ENCODE measurements at regions not wholly inside any gene's neighbourhood (a gene's known extent, or its start where the extent isn't known, plus 50 kb on each side); places are given as distances from the start of the nearest gene placed in this dataset.
"Not testable (repeated sequence)": the region's sequence is repeated elsewhere in the genome, so short reads cannot be mapped to it uniquely, and the experiment has no call there.

- no peak for TF ChIP-seq EZH2 (IDR thresholded peaks at IDR 0.05; ENCODE audit: borderline replicate concordance, low read depth, low read length, poor library complexity, severe bottlenecking)
- TF ChIP-seq, protein P1, sequence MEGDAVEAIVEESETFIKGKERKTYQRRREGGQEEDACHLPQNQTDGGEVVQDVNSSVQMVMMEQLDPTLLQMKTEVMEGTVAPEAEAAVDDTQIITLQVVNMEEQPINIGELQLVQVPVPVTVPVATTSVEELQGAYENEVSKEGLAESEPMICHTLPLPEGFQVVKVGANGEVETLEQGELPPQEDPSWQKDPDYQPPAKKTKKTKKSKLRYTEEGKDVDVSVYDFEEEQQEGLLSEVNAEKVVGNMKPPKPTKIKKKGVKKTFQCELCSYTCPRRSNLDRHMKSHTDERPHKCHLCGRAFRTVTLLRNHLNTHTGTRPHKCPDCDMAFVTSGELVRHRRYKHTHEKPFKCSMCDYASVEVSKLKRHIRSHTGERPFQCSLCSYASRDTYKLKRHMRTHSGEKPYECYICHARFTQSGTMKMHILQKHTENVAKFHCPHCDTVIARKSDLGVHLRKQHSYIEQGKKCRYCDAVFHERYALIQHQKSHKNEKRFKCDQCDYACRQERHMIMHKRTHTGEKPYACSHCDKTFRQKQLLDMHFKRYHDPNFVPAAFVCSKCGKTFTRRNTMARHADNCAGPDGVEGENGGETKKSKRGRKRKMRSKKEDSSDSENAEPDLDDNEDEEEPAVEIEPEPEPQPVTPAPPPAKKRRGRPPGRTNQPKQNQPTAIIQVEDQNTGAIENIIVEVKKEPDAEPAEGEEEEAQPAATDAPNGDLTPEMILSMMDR (conservative IDR thresholded peaks at IDR 0.05; ENCODE audit: low read depth, low read length), result no peak
- H3K36me3 ChIP-seq (ENCODE audit: insufficient read depth, low read length, poor library complexity, severe bottlenecking), result no peaks in the 10 kb centered on the region
- intact Hi-C loops (cut with micrococcal nuclease; ENCODE audit: unreplicated experiment), result no loop called here
- H3K4me1 ChIP-seq (ENCODE audit: insufficient read depth, low read length, poor library complexity, severe bottlenecking), result no peaks in the 10 kb centered on the region
- no peaks in the 10 kb centered on the region for H3K9me3 ChIP-seq (ENCODE audit: low read depth, low read length, poor library complexity, severe bottlenecking)
- BruUV-seq (replicated peaks), result no TSS peak
- no peak for DNase-seq (ENCODE audit: low spot score)
- H3K27me3 ChIP-seq (replicated peaks; ENCODE audit: insufficient read depth, low read depth, low read length, poor library complexity), result no peaks in the 10 kb centered on the region
- no peak overlapping the region for H3K27ac ChIP-seq (ENCODE audit: low read depth, low read length, poor library complexity, severe bottlenecking)
- POLR2A ChIA-PET (ENCODE audit: low non-redundant PET), result no interaction called here
- no peak overlapping the region for H3K4me3 ChIP-seq (ENCODE audit: low read depth, low read length, poor library complexity, severe bottlenecking)
- CTCF ChIA-PET, result no interaction called here
Observed at GRCh38 chr5:171549274-171549673, 129.8 kb downstream of the FGF18 start.

- H3K27ac ChIP-seq (ENCODE audit: low read depth, low read length, poor library complexity, severe bottlenecking); CTCF ChIA-PET; POLR2A ChIA-PET (ENCODE audit: low non-redundant PET); DNase-seq (ENCODE audit: low spot score); H3K9me3 ChIP-seq (ENCODE audit: low read depth, low read length, poor library complexity, severe bottlenecking); BruUV-seq (replicated peaks); H3K4me1 ChIP-seq (ENCODE audit: insufficient read depth, low read length, poor library complexity, severe bottlenecking); intact Hi-C loops (cut with micrococcal nuclease; ENCODE audit: unreplicated experiment); H3K4me3 ChIP-seq (ENCODE audit: low read depth, low read length, poor library complexity, severe bottlenecking); H3K36me3 ChIP-seq (ENCODE audit: insufficient read depth, low read length, poor library complexity, severe bottlenecking): not testable (repeated sequence)
- peaks cover 11% of the 10 kb centered on the region for H3K27me3 ChIP-seq (replicated peaks; ENCODE audit: insufficient read depth, low read depth, low read length, poor library complexity)
Observed at GRCh38 chr5:171553817-171554216, 134.4 kb downstream of the FGF18 start.

DNA sequence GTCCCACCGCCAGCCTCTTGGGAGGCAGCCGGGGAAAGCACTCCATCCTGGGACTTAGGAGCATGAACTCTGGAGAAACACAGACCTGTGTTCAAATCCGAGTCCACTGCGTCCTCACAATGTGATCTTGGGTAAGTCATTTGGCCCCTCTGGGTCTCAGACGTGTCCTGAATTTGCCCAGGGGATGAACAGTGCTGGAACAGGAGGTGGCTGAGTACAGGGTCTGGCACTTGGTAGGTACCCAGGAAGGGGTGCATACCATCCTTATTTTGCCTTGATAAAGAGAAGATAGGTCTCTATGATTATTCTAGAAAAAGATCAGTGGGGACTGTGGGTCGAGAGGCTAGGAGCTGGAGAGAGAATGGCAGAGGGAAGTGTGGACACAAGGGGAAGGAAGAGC lies 135.7 kb downstream of the FGF18 start:
- ChIA-PET CTCF (no interaction called here), POLR2A (ENCODE audit: low non-redundant PET) (no interaction called here)

GRCh38 chr5:171562822-171563221 lies 143.4 kb downstream of the FGF18 start:
- TF ChIP-seq, protein P1 (conservative IDR thresholded peaks at IDR 0.05; ENCODE audit: low read depth, low read length), result no peak
- no peak for TF ChIP-seq EZH2 (IDR thresholded peaks at IDR 0.05; ENCODE audit: borderline replicate concordance, low read depth, low read length, poor library complexity, severe bottlenecking)
- DNase-seq (ENCODE audit: low spot score), result no peak
- CTCF ChIA-PET, result no interaction called here
- Histone ChIP-seq H3K36me3 (ENCODE audit: insufficient read depth, low read length, poor library complexity, severe bottlenecking) (no peaks in the 10 kb centered on the region), H3K27me3 (replicated peaks; ENCODE audit: insufficient read depth, low read depth, low read length, poor library complexity) (peaks cover 13% of the 10 kb centered on the region), H3K9me3 (ENCODE audit: low read depth, low read length, poor library complexity, severe bottlenecking) (no peaks in the 10 kb centered on the region), H3K4me1 (ENCODE audit: insufficient read depth, low read length, poor library complexity, severe bottlenecking) (no peaks in the 10 kb centered on the region), H3K4me3 (ENCODE audit: low read depth, low read length, poor library complexity, severe bottlenecking) (no peak overlapping the region), H3K27ac (ENCODE audit: low read depth, low read length, poor library complexity, severe bottlenecking) (no peak overlapping the region)
- no TSS peak for BruUV-seq (replicated peaks)
- POLR2A ChIA-PET (ENCODE audit: low non-redundant PET), result interaction anchor here (0.6 kb wide), 1 partner anchor 953 kb away, joined by 3 read pairs; no protein-coding TSS in a partner anchor
- intact Hi-C loops (cut with micrococcal nuclease; ENCODE audit: unreplicated experiment), result no loop called here

More for the DNA sequence above, 135.7 kb downstream of the FGF18 start:
- no TSS peak for BruUV-seq (replicated peaks)
- Histone ChIP-seq H3K27ac (ENCODE audit: low read depth, low read length, poor library complexity, severe bottlenecking) (no peak overlapping the region), H3K36me3 (ENCODE audit: insufficient read depth, low read length, poor library complexity, severe bottlenecking) (no peaks in the 10 kb centered on the region), H3K4me1 (ENCODE audit: insufficient read depth, low read length, poor library complexity, severe bottlenecking) (no peaks in the 10 kb centered on the region), H3K27me3 (replicated peaks; ENCODE audit: insufficient read depth, low read depth, low read length, poor library complexity) (peaks cover 14% of the 10 kb centered on the region), H3K9me3 (ENCODE audit: low read depth, low read length, poor library complexity, severe bottlenecking) (no peaks in the 10 kb centered on the region), H3K4me3 (ENCODE audit: low read depth, low read length, poor library complexity, severe bottlenecking) (no peak overlapping the region)
- no peak for DNase-seq (ENCODE audit: low spot score)
- intact Hi-C loops (cut with micrococcal nuclease; ENCODE audit: unreplicated experiment), result no loop called here
- TF ChIP-seq, protein P1 (conservative IDR thresholded peaks at IDR 0.05; ENCODE audit: low read depth, low read length), result no peak
- no peak for TF ChIP-seq EZH2 (IDR thresholded peaks at IDR 0.05; ENCODE audit: borderline replicate concordance, low read depth, low read length, poor library complexity, severe bottlenecking)

All from A673 (cell line).